Dermis microvascular lymphatic vessel endothelial cell (primary cell): ENCODE measurements at regions not wholly inside any gene's neighbourhood (a gene's known extent, or its start where the extent isn't known, plus 50 kb on each side); places are given as distances from the start of the nearest gene placed in this dataset.
"Not testable (repeated sequence)": the region's sequence is repeated elsewhere in the genome, so short reads cannot be mapped to it uniquely, and the experiment has no call there.

ENCODE experiments used
- DNase-seq, 2 donors: peaks; one replicate each; pipeline versions ENCODE4 v3.0.0 to v3.0.0-alpha.2; 2010; ENCODE audit warnings: low read depth in 2 of 2

DNA sequence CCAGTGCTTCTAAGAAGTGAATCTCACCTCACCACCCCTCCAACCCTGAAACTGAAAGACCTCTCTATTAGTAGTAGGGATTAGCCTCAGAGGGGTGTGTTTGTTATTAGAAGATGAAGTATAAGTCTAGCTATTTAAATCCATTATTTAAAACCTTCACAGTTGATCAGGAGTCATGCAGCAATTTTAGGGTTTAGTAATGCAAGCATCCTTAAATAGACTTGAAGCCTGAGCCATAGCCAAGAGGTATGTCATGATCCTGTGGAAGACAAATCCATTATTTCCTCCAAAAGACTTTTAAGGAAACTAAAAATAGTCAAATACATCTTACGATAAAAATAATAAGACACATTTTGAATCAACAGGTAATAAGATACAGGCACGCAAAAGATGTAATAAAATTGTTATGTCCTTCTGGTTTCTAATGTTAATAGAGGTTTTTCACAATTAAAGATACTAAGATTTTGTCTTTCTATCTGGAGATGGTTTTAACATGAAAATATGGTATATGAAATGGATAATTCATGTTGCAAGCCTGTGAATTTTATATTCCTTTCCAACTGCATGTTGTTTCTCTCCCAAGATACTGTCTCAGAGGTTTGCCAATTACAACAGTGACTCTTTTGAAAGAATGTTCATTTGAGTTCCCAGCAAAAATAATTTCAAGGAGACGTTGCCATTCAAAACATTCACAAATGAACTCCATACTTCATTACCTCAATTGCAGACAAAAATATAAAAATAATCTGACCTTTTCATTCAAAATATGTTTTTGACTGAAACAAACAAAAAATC lies 68.0 kb downstream of the LUZP4 start:
- DNase-seq, result no peak

DNA sequence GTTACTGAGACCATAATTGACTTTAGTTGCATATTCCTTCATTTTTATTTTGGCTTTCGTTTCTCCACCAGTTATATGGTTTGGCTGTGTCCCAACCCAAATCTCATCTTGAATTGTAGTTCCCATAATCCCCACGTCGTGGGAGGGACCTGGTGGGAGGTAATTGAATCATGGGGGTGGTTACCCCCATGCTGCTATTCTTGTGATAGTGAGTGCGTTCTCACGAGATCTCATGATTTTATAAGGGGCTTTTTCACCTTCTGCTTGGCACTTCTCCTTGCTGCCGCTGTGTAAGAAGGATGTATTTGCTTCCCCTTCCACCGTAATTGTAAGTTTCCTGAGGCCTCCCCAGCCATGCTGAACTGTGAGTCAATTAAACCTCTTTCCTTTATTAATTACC lies 70.0 kb downstream of the LUZP4 start:
- DNase-seq, result not testable (repeated sequence)

DNA sequence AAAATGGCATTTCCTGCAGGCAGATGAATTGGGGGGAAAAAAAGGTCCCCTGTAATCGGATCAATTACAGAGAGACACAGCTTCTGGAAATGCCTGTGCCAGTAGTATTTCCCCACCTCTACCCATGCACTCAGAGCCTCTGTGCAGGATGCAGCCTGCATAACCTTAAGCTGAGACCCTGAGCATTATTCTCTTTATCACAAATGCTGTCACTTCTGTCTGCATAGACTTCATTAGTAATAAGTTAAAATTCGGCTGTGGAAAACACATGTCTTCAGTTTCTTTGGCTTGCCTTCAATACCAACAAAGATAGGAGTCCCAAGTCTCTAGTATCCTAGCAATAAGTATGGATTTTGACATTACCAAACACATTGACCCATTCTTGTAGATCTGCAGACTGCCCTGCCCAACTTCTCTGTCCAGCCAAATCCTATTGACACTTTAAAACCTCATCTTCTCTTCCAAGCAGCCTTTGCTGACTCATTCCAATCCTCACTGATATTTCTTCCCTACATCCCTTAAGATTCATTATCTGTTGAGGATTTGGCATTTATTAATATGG lies 70.8 kb downstream of the LUZP4 start:
- DNase-seq, result no peak

DNA sequence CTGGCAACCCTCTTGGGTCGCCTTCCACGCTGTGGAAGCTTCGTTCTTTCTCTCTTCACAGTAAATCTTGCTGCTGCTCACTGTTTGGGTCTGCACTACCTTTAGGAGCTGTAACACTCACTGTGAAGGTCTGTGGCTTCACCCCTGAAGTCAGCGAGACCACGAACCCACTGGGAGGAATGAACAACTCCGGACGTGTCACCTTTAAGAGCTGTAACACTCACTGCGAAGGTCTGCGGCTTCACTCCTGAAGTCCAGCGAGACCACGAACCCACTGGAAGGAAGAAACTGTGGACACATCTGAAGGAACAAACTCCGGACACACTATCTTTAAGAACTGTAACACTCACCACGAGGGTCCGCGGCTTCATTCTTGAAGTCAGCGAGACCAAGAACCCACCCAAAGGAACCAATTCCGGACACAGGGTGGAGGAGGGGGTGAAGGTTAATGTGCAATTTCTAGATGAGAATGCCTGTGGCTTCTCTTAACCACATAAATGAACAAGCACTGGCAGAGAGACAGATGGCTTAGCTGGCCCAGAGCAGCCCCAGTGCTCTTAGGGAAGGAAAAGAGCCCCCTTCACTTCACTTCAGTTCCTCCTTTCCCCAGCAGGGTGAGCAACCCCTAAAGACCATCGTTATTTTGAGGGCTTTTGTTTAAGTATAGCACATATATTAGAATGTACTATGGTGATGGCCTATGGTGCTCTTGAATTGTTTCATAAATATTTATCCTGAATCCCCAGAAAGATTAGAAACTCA lies 73.0 kb downstream of the LUZP4 start:
- DNase-seq, result no peak

DNA sequence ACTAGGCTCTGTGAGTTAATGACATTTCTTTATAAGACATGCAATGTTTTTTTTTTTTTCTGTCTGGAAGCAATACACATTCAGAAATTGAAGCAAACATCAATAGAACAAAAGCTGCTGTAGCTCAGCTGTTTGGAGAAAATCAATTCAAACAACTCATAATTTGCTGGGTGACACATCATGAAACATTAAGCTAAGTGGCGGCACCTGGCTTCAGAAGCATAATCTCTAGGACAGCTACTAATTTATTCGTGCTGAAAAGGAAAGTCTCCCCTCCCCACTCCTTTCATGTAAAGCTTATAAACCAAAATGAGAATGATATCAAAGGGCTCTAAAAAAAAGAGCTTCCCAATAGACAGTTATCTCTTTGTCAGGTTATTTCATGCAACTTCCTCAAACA lies 73.9 kb downstream of the LUZP4 start:
- DNase-seq, result no peak

DNA sequence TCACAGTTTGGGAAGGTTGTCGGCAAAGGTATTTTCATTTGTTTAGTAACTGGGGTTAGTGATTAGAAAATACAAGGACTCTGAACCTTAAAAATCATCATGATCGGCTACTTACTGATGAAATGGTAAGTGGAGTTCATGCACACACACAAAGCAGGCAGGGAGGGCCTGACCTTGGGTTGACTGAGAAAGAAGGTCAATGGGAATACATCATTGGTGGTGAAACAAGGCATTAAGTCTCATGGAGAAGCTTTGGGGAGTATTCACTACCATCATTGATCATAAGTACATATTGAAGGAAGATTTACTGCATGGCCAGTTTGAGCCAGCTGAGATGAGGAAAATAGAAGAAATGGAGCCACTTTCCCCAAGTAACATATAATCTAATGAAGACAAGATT lies 74.4 kb downstream of the LUZP4 start:
- no peak for DNase-seq

DNA sequence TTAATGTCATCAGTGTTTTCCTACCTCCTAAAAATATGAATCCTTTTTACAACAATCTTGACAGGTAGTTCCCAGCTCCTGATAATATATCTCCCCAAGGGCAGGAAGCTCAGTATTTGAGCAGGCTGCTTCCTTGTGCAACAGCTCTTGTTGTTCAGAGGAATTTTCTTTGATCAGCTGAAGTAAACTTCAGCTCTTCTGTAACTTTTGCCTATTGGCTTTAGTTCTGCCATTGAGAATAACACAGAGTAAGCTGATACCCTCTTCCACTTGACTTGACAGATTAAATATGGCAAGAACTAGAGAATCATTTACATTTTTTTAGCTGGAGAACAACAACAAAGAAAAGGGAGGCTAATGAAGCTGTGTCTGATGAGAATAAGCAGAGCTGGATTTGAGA lies 75.2 kb downstream of the LUZP4 start:
- no peak for DNase-seq

DNA sequence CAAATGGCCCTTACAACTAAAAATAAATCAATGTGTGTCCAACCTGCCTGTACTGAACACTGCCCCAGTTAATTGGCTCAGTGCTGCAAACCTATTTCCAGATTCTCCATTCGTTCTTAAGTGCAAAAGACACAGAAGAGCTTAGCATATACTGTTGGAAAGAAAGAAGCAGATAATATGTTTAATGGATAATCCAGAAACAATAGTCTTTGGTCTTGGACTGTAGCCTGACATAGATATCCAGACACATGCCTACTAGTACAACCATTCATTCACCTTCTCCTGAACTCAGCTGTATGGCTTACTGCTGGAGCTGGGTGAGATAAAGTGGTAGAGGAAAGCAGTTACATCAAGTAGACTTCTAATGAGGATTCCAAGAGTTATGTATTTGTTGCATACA lies 77.0 kb downstream of the LUZP4 start:
- DNase-seq, result no peak

DNA sequence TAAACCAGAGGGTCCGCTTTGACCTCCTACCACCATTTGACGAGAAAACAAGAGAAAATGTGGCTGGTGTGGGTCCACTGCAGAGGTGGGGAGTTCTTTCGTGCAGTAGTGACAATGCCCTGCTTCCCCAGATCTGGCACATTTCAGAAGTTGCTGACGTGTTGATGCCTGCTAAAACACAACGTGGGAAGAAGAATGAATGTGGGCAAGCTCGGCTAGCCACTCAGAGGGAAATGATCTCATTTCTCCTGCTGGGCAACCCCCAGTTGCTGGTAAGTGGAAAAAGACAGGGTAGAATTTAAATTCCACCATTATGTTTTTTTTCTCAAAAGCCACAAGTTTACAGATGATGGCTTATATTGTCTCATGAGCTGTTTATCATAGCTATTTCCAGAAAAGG lies 77.9 kb downstream of the LUZP4 start:
- peak; percentile 51 to 90 for DNase-seq

DNA sequence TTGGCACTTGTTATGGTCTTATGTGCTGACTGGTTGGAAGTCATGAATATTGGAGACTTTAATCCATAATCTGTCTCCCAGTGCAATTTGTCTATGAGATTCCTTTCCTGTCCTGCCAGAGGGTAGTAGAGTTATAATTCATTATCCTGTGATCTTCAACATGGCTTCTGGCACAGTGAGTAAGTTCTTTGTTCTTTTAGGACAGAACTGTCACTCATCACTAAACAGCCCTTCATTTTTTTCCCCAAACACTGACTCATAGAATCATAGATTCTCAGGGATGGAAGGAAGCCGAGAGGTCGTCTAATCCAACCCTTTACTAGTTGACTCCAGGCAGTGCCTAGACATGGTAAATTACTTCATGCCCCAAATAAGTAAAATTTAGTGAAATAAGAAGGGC lies 78.4 kb downstream of the LUZP4 start:
- DNase-seq, result peak in 1 of 2 donors; percentile 87

DNA sequence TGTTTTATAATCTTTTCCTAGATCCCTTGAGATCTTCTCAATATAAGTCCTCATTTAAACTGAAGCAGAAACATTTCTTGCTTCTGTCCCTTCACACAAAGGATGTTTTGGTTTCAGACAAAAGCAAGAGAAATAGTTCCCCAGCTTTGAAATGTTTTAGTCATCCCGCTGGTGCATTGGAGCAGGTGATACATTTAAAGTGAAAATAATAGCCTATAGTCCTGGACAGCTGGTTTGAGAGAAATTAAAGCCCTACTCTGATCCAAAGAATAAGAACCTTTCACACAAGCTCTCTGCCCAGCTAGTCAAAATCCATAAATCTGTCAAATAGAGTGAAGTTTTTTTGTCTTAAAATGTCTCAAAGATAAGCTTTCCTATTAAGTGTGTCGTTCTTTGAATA lies 79.4 kb downstream of the LUZP4 start:
- peak in 1 of 2 donors; percentile 17 for DNase-seq

DNA sequence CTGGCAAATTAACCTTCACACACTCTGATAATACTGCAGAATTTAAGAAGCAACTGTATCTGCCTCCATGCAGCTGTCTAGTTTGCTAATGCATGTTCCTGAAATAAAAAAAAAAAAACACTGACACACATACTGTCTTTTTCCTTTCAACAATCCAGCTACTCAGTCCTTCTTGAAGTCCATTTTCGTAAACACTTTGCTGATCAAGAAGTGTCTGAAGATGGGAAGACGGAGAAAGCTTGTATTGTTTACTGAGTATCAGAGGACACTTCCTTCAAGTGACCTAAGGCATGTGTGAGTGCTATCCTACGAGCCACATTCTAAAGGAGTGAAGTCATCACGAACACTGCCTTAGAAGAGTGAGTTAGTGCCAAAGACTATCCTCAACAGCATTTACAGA lies 82.6 kb downstream of the LUZP4 start:
- DNase-seq, result peak in 1 of 2 donors; percentile 69

DNA sequence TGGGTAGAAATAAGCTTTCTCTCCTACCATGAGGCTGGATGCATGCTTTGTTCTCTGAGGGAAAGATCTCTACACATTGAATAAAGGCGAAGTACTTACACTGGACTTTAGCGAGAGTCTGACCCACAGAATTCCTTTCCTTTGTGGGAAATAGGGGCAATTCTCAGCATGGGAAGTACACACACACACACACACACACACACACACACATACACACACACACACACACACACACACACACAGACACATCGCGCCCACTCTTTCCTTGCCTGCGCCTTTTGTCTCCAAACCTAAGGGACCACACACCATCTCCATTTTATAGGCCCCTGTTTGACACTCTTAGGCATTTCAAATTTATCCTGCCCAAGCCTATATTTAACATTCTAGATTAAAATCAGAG lies 83.8 kb downstream of the LUZP4 start:
- no peak for DNase-seq

DNA sequence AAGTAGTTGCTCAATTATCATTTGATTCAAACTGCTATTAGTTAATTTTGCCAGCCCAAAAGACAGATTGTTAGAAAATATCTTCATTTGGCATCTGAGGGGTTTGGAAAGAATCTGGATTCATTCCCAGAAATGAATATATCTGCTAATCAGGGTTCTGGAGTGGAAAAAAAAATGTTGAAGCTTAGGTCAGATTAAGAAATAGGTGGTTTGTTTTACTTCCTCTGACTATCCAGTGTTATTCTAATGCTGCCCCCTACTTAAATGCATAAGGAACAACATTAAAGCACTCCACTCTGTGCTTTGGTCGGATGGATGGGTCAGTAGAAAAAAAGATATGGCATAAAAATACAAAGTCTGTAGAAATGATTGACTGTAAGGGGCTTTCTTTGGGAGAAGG lies 89.0 kb downstream of the LUZP4 start:
- DNase-seq, result peak; percentile 11 to 39

DNA sequence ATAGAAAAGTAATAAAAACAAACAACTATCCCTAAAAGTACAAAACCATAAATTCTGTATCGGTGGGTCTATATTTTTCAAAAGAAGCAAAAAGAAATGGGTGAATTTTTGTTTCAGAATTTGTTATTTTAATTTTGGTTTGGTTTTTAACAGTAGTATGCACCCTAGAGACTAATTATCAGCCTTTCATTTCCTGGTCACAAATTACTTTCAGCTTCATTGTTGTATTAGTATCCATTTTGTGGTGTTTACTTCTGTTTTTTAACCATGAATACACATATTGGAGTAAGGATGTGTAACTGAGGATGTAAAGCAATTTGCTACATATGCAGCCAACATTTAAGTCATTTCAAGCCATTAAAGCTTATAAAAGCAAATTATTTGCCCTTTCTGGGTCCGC lies 97.8 kb downstream of the LUZP4 start:
- no peak for DNase-seq

DNA sequence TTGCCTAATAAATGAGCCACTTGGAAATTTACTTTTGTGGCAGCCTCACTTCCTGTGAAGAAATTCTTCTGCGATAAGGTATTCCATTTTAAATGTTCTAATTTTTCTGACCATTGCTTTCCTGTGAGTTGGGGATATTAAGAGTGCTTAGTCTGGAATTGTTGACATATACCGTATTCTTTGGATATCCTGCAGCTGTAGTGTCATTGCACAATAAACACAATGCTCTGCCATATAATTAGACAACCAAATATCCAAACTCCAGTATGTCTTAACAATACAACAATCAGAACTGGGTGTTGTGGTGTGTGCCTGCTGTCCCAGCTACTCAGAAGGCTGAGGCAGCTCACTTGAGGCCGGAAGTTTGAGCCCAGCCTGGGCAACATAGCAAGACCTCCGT lies 99.4 kb downstream of the LUZP4 start:
- DNase-seq, result no peak

DNA sequence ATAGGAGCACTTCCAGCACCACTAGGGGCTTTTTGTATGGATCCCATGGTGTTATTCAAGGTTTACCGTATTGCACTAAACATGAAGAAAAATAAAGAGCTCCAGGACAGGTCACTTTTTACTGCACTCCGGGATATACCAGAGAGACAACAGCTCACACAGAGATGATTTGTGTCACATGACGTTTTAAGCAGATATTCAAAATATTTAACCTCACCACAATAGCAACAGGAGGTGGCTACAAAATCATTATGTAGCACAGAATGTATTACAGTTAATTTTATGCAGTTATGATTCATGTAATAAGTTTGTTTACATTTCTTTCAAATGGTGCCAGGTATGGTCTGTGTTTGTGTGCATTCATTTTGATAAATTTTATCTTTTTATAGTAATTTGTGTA lies 100.6 kb downstream of the LUZP4 start:
- no peak for DNase-seq

DNA sequence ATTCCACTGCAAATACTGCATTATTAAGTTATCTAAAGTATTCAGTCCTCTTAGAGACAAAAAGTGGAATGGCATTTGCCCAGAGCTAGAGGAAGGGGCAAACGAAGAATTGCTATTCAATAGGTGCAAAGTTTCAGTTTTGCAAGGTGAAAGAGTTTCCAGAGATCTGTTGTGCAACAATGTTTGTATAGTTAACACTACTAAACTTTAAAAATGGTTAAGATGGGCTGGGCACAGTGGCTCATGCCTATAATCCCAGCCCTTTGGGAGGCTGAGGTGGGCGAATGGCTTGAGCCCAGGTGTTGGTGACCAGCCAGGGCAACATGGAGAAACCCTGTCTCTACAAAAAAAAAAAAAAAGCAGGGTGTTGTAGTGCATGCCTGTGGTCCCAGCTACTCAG lies 102.5 kb downstream of the LUZP4 start:
- DNase-seq, result no peak

DNA sequence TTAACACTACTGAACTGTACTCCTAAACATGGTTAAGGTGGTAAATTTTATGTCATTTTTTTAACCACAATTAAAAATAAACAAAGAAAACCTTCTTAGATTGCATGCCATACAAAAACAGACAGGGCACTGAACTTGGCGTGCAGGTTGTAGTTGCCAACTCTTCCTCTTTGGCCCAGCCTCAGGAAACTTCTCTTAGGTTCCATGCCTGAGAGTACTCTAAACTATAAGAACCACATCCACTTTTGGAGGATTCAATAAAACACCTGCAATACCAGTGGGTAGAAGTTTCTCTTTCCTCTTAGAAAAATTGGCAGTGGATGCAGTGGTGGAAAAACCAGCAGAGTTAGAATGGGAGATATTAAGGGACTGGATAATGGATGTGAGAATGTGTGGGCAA lies 103.4 kb downstream of the LUZP4 start:
- no peak for DNase-seq

DNA sequence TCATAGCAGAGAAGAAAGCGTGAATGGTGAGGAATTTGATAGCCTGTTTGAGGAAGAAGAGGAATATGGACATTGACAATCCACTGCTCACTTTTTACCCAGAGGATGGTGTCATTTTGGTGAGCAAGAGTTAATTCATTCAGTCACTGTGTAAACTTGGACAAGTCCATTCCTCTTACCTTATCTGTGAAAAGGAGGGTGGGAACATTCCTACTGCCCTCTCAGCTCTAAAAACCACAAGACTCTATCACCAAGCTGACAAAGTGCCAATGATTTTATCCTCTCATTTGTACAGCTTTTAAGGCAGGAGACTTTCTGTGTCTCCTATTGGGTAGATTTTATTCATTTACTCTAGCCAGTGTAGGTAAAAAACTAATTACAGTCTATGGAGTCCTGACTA lies 103.8 kb downstream of the LUZP4 start:
- DNase-seq, result no peak

DNA sequence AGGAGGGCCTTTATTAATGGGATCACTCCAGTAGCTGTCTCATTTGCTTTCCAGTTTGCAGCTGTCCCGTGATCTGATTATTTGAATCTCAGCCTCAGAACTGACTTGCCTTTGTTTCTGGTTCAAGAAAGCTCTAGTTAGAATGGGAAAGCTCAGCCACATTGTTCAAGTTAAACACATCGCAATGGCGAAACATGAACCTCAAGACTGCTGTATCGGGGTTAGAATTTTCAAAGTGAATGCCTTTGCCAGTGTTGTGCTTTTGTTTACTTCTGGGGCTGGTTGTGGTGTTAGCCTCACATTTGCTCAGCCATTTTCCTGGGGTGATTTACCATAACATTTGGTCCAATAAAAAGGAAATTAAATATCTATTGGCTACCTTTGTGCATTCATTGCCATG lies 105.3 kb downstream of the LUZP4 start:
- not testable (repeated sequence) for DNase-seq

DNA sequence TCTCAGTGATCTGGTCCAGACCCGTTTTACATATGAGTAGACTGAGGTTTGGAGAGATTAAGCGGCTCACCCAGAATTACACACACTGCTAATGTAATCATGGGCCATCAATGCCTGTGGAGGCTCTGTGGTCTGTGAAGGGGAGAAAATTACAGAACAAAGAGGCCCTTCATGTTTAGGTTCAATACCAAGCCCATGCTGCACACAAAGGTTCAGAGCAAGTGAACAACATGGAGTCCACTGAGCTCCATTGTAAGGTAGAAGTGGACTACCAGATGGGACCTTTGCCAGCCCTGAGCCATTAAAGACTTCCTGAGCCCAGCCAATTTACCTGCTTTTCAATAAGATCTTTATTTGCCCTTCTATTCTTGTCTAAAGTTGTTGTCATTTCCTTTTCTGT lies 109.8 kb downstream of the LUZP4 start:
- peak in 1 of 2 donors; percentile 8 for DNase-seq

DNA sequence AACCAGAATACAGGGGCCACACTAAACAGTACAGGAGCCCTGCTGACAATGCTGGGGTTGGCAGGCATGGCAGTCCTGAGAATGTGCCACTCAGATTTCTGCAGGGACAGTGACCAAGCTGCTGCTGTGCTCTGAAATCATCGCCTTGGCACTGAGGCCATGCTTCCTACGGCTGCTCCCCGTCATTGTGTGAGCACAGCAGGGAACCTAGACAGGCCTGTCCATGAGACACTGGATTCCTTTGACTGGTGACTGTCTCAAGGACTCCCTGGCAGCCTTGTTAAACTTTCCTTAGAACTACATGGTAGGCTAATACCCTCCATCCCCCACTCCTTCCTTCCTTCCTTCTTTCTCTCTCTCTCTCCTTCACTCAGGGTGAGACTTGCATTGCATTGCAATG lies 111.4 kb downstream of the LUZP4 start:
- DNase-seq, result no peak
